ENCODE measurements at regions not wholly inside any gene's neighbourhood (a gene's known extent, or its start where the extent isn't known, plus 50 kb on each side); places are given as distances from the start of the nearest gene placed in this dataset.

- Histone ChIP-seq H3K4me3 (ENCODE audit: low read length) (no peak overlapping the region), H3K4me1 (ENCODE audit: insufficient read depth, low read length) (no peaks in the 10 kb centered on the region)
Observed at GRCh38 chr13:63699948-63700347, 2284.3 kb upstream of the PCDH20 start.

GRCh38 chr13:63696055-63696454, 2280.4 kb upstream of the PCDH20 start:
- Histone ChIP-seq H3K9me3 (ENCODE audit: insufficient read depth, low read depth, low read length) (no peaks in the 10 kb centered on the region), H3K4me3 (ENCODE audit: low read length) (no peak overlapping the region), H3K4me1 (ENCODE audit: insufficient read depth, low read length) (no peaks in the 10 kb centered on the region), H3K36me3 (ENCODE audit: insufficient read depth, low read depth, low read length) (no peaks in the 10 kb centered on the region), H3K9ac (ENCODE audit: low read depth, low read length) (no peak overlapping the region), H3K27ac (ENCODE audit: low read length) (no peak overlapping the region), H3K27me3 (ENCODE audit: insufficient read depth, low read length) (no peaks in the 10 kb centered on the region)

More at GRCh38 chr13:63699948-63700347, 2284.3 kb upstream of the PCDH20 start:
- Histone ChIP-seq H3K9ac (ENCODE audit: low read depth, low read length) (no peak overlapping the region), H3K27ac (ENCODE audit: low read length) (no peak overlapping the region), H3K27me3 (ENCODE audit: insufficient read depth, low read length) (no peaks in the 10 kb centered on the region), H3K36me3 (ENCODE audit: insufficient read depth, low read depth, low read length) (no peaks in the 10 kb centered on the region), H3K9me3 (ENCODE audit: insufficient read depth, low read depth, low read length) (no peaks in the 10 kb centered on the region)

GRCh38 chr13:63693696-63694095, 2278.0 kb upstream of the PCDH20 start:
- no peaks in the 10 kb centered on the region for H3K36me3 ChIP-seq (ENCODE audit: insufficient read depth, low read depth, low read length)

GRCh38 chr13:63691474-63691873, 2275.8 kb upstream of the PCDH20 start:
- Histone ChIP-seq H3K4me1 (ENCODE audit: insufficient read depth, low read length) (no peaks in the 10 kb centered on the region), H3K36me3 (ENCODE audit: insufficient read depth, low read depth, low read length) (no peaks in the 10 kb centered on the region), H3K9ac (ENCODE audit: low read depth, low read length) (no peak overlapping the region), H3K27ac (ENCODE audit: low read length) (no peak overlapping the region), H3K9me3 (ENCODE audit: insufficient read depth, low read depth, low read length) (no peaks in the 10 kb centered on the region), H3K27me3 (ENCODE audit: insufficient read depth, low read length) (no peaks in the 10 kb centered on the region), H3K4me3 (ENCODE audit: low read length) (no peak overlapping the region)

More at GRCh38 chr13:63693696-63694095, 2278.0 kb upstream of the PCDH20 start:
- no peaks in the 10 kb centered on the region for H3K27me3 ChIP-seq (ENCODE audit: insufficient read depth, low read length)
- no peak overlapping the region for H3K4me3 ChIP-seq (ENCODE audit: low read length)
- H3K4me1 ChIP-seq (ENCODE audit: insufficient read depth, low read length): no peaks in the 10 kb centered on the region
- no peak overlapping the region for H3K27ac ChIP-seq (ENCODE audit: low read length)
- H3K9me3 ChIP-seq (ENCODE audit: insufficient read depth, low read depth, low read length): no peaks in the 10 kb centered on the region
- no peak overlapping the region for H3K9ac ChIP-seq (ENCODE audit: low read depth, low read length)

- Histone ChIP-seq H3K27ac (ENCODE audit: low read length) (no peak overlapping the region), H3K36me3 (ENCODE audit: insufficient read depth, low read depth, low read length) (no peaks in the 10 kb centered on the region)
Observed at GRCh38 chr13:63690672-63691071, 2275.0 kb upstream of the PCDH20 start.

GRCh38 chr13:63684822-63685221, 2269.2 kb upstream of the PCDH20 start:
- Histone ChIP-seq H3K9ac (ENCODE audit: low read depth, low read length) (no peak overlapping the region), H3K4me3 (ENCODE audit: low read length) (no peak overlapping the region), H3K9me3 (ENCODE audit: insufficient read depth, low read depth, low read length) (no peaks in the 10 kb centered on the region), H3K27me3 (ENCODE audit: insufficient read depth, low read length) (no peaks in the 10 kb centered on the region), H3K36me3 (ENCODE audit: insufficient read depth, low read depth, low read length) (no peaks in the 10 kb centered on the region), H3K27ac (ENCODE audit: low read length) (no peak overlapping the region), H3K4me1 (ENCODE audit: insufficient read depth, low read length) (peaks cover 14% of the 10 kb centered on the region; the same call in 1 of the 2 replicates)

More at GRCh38 chr13:63690672-63691071, 2275.0 kb upstream of the PCDH20 start:
- no peak overlapping the region for H3K9ac ChIP-seq (ENCODE audit: low read depth, low read length)
- H3K4me1 ChIP-seq (ENCODE audit: insufficient read depth, low read length): no peaks in the 10 kb centered on the region
- no peaks in the 10 kb centered on the region for H3K27me3 ChIP-seq (ENCODE audit: insufficient read depth, low read length)
- no peaks in the 10 kb centered on the region for H3K9me3 ChIP-seq (ENCODE audit: insufficient read depth, low read depth, low read length)
- no peak overlapping the region for H3K4me3 ChIP-seq (ENCODE audit: low read length)

- no peaks in the 10 kb centered on the region for H3K27me3 ChIP-seq (ENCODE audit: insufficient read depth, low read length)
- H3K4me3 ChIP-seq (ENCODE audit: low read length): peak overlapping the region; percentile 39
- H3K9me3 ChIP-seq (ENCODE audit: insufficient read depth, low read depth, low read length): no peaks in the 10 kb centered on the region
- H3K4me1 ChIP-seq (ENCODE audit: insufficient read depth, low read length): peaks cover 17% of the 10 kb centered on the region; the same call in 1 of the 2 replicates
- H3K36me3 ChIP-seq (ENCODE audit: insufficient read depth, low read depth, low read length): no peaks in the 10 kb centered on the region
- no peak overlapping the region for H3K9ac ChIP-seq (ENCODE audit: low read depth, low read length)
- H3K27ac ChIP-seq (ENCODE audit: low read length): no peak overlapping the region
Observed at GRCh38 chr13:63680704-63681103, 2265.1 kb upstream of the PCDH20 start.

GRCh38 chr13:63671296-63671695, 2255.6 kb upstream of the PCDH20 start:
- Histone ChIP-seq H3K36me3 (ENCODE audit: insufficient read depth, low read depth, low read length) (no peaks in the 10 kb centered on the region), H3K27me3 (ENCODE audit: insufficient read depth, low read length) (no peaks in the 10 kb centered on the region), H3K4me1 (ENCODE audit: insufficient read depth, low read length) (peaks cover 4% of the 10 kb centered on the region; the same call in 1 of the 2 replicates), H3K9me3 (ENCODE audit: insufficient read depth, low read depth, low read length) (no peaks in the 10 kb centered on the region), H3K27ac (ENCODE audit: low read length) (no peak overlapping the region), H3K4me3 (ENCODE audit: low read length) (no peak overlapping the region), H3K9ac (ENCODE audit: low read depth, low read length) (no peak overlapping the region)

- Histone ChIP-seq H3K36me3 (ENCODE audit: insufficient read depth, low read depth, low read length) (no peaks in the 10 kb centered on the region), H3K27me3 (ENCODE audit: insufficient read depth, low read length) (no peaks in the 10 kb centered on the region), H3K4me3 (ENCODE audit: low read length) (no peak overlapping the region), H3K27ac (ENCODE audit: low read length) (no peak overlapping the region), H3K9ac (ENCODE audit: low read depth, low read length) (no peak overlapping the region), H3K9me3 (ENCODE audit: insufficient read depth, low read depth, low read length) (no peaks in the 10 kb centered on the region), H3K4me1 (ENCODE audit: insufficient read depth, low read length) (no peaks in the 10 kb centered on the region)
Observed at GRCh38 chr13:63651394-63651793, 2235.7 kb upstream of the PCDH20 start.

- Histone ChIP-seq H3K4me3 (ENCODE audit: low read length) (no peak overlapping the region), H3K9me3 (ENCODE audit: insufficient read depth, low read depth, low read length) (no peaks in the 10 kb centered on the region), H3K27me3 (ENCODE audit: insufficient read depth, low read length) (no peaks in the 10 kb centered on the region), H3K27ac (ENCODE audit: low read length) (no peak overlapping the region), H3K36me3 (ENCODE audit: insufficient read depth, low read depth, low read length) (no peaks in the 10 kb centered on the region), H3K4me1 (ENCODE audit: insufficient read depth, low read length) (no peaks in the 10 kb centered on the region), H3K9ac (ENCODE audit: low read depth, low read length) (no peak overlapping the region)
Observed at GRCh38 chr13:63643543-63643942, 2227.9 kb upstream of the PCDH20 start.

GRCh38 chr13:63636316-63636993, 2220.8 kb upstream of the PCDH20 start:
- no peaks in the 10 kb centered on the region for H3K9me3 ChIP-seq (ENCODE audit: insufficient read depth, low read depth, low read length)
- H3K9ac ChIP-seq (ENCODE audit: low read depth, low read length): no peak overlapping the region
- no peak overlapping the region for H3K27ac ChIP-seq (ENCODE audit: low read length)
- H3K36me3 ChIP-seq (ENCODE audit: insufficient read depth, low read depth, low read length): no peaks in the 10 kb centered on the region
- no peak overlapping the region for H3K4me3 ChIP-seq (ENCODE audit: low read length)
- no peaks in the 10 kb centered on the region for H3K27me3 ChIP-seq (ENCODE audit: insufficient read depth, low read length)
- no peaks in the 10 kb centered on the region for H3K4me1 ChIP-seq (ENCODE audit: insufficient read depth, low read length)

- Histone ChIP-seq H3K9ac (ENCODE audit: low read depth, low read length) (no peak overlapping the region), H3K9me3 (ENCODE audit: insufficient read depth, low read depth, low read length) (no peaks in the 10 kb centered on the region), H3K27ac (ENCODE audit: low read length) (no peak overlapping the region), H3K4me3 (ENCODE audit: low read length) (no peak overlapping the region), H3K27me3 (ENCODE audit: insufficient read depth, low read length) (no peaks in the 10 kb centered on the region), H3K4me1 (ENCODE audit: insufficient read depth, low read length) (no peaks in the 10 kb centered on the region), H3K36me3 (ENCODE audit: insufficient read depth, low read depth, low read length) (no peaks in the 10 kb centered on the region)
Observed at GRCh38 chr13:63632321-63632720, 2216.7 kb upstream of the PCDH20 start.
